GM12872 (cell line): ENCODE measurements at regions not wholly inside any gene's neighbourhood (a gene's known extent, or its start where the extent isn't known, plus 50 kb on each side); places are given as distances from the start of the nearest gene placed in this dataset.

ENCODE experiments used
- CTCF ChIP-seq: IDR thresholded peaks from 3 replicates; pipeline ENCODE4 v1.5.1; 2011; ENCODE audit warnings: low read depth, mild to moderate bottlenecking, low read length, moderate library complexity; ENCODE audit not compliant: insufficient read depth

DNA sequence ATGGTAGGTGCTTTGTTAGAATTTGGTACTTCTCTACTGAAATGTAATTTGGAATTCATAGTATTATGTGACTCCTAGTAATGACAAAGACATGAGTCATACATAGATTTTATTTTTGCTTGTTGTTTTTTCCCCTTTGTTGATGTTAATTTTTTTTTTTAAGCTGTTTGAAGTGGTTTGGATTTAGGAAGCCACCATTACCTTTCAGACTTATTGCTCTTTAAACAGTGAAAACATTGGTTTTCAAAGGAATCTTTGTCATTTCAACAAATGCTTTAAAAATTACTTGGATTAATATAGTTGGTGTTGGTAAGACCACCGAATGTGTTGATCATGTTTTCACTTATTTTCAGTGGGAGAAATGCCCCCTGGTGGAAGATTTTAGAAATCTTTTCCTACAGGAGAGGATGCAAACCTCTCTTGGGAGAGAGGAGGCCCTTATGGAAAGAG, 170.1 kb upstream of the PITX1 start:
- no peak for TF ChIP-seq CTCF

DNA sequence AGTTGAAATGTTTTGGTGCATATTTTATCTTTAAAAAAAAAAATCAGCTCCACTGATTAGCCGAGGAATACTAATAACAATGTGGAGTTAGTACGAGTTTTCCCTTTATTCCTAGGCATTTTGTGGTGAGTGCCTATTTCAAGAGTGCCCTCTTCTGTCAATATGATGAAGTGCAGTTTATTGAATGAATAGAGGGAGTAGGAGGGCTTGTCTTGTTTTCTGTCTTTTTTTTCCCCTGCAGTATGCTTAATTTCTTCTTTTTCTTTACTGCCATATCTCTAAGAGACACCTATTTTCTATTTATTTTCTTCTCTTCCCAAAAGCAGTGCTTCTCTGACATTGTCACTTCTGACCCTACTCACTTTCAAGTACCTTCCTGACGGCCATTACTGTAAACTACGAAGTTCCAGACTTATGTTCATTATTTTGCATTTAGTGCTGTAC, 169.6 kb upstream of the PITX1 start:
- TF ChIP-seq CTCF = peak; percentile 64

- TF ChIP-seq CTCF = no peak
Measured at GRCh38 chr5:135203019-135203418, 169.0 kb upstream of the PITX1 start.

DNA sequence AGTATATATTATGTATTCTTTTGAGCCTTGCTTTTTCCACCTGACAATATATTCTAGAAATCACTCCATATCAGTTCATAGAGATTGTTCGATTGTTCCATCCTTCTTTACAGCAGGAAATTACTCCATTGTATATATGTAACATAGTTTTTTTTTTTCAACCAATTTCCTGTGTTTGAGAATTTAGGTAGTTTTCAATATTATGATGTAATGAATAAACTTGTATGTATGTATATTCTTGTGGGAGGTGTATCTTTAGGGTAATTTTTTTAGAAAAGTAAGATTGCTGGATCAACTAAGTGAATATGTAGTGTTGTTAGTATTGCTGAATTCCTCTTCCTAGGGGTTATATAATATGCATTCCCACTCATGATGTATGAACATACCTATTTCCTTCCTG, 165.9 kb upstream of the PITX1 start:
- no peak for TF ChIP-seq CTCF

GRCh38 chr5:135196483-135196882, 162.5 kb upstream of the PITX1 start:
- no peak for TF ChIP-seq CTCF

- TF ChIP-seq CTCF = no peak
Measured at GRCh38 chr5:135195270-135195608, 161.2 kb upstream of the PITX1 start.

GRCh38 chr5:135194573-135195269, 160.7 kb upstream of the PITX1 start:
- no peak for TF ChIP-seq CTCF

DNA sequence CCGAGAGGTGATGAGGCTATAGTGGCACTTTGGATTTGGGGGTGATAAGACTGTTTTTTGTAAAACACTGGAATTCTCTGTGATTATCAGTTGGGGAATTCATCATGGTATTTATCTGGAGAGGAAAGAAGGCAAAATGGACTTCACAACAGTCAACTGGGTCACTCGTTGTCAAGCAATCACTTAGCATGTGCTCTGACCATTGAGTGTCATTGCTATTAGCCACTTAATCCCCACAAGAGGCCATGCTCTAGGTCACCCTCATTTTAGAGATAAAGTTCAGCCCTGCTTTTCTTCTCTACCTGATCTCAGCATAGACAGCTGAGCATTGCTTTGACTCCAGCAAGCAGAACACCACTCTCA, 160.1 kb upstream of the PITX1 start:
- TF ChIP-seq CTCF = no peak
